H9 (cell line): ENCODE measurements at regions not wholly inside any gene's neighbourhood (a gene's known extent, or its start where the extent isn't known, plus 50 kb on each side); places are given as distances from the start of the nearest gene placed in this dataset.
A peak's percentile ranks its signal among the peaks of the same experiment; 100 is the strongest.

Experiments
- DNase-seq: peaks from one replicate; pipeline ENCODE4 v3.0.0-alpha.2; 2017
- H2AFZ ChIP-seq: one replicate; pipeline ENCODE4 v1.6.1; 2013; ENCODE audit warnings: mild to moderate bottlenecking, low read length, control low read depth, moderate library complexity
- H2AK5ac ChIP-seq: 2 replicates; pipeline ENCODE4 v1.6.1; 2013; ENCODE audit warnings: low read length, control low read depth, mixed read lengths; ENCODE audit not compliant: insufficient read length
- H2BK120ac ChIP-seq: one replicate; pipeline ENCODE4 v1.6.1; 2013; ENCODE audit warnings: low read depth, mild to moderate bottlenecking, low read length, control low read depth, inconsistent platforms; ENCODE audit not compliant: poor library complexity, severe bottlenecking
- H2BK12ac ChIP-seq: 2 replicates; pipeline ENCODE4 v1.6.1; 2013; ENCODE audit warnings: low read length, control low read depth, mixed read lengths, low read depth; ENCODE audit not compliant: insufficient read length
- H2BK15ac ChIP-seq: 2 replicates; pipeline ENCODE4 v1.6.1; 2013; ENCODE audit warnings: low read depth, low read length, control low read depth
- H2BK20ac ChIP-seq: one replicate; pipeline ENCODE4 v1.6.1; 2013; ENCODE audit warnings: low read depth, mild to moderate bottlenecking, low read length, control low read depth, inconsistent platforms; ENCODE audit not compliant: poor library complexity, severe bottlenecking
- H2BK5ac ChIP-seq: 2 replicates; pipeline ENCODE4 v1.6.1; 2013; ENCODE audit warnings: low read length, control low read depth, mixed read lengths; ENCODE audit not compliant: insufficient read length
- H3K14ac ChIP-seq: 2 replicates; pipeline ENCODE4 v1.6.1; 2013; ENCODE audit warnings: low read length, control low read depth; ENCODE audit not compliant: insufficient read depth
- H3K18ac ChIP-seq: 2 replicates; pipeline ENCODE4 v1.6.1; 2013; ENCODE audit warnings: low read depth, mild to moderate bottlenecking, mixed read lengths, low read length, control low read depth; ENCODE audit not compliant: insufficient read length
- H3K23ac ChIP-seq: 2 replicates; pipeline ENCODE4 v1.6.1; 2013; ENCODE audit warnings: low read length, control low read depth, mixed read lengths, low read depth; ENCODE audit not compliant: insufficient read length
- H3K23me2 ChIP-seq: 2 replicates; pipeline ENCODE4 v1.6.1; 2013; ENCODE audit warnings: low read depth, mild to moderate bottlenecking, mixed read lengths, low read length, control low read depth; ENCODE audit not compliant: insufficient read length, poor library complexity, severe bottlenecking
- H3K27ac ChIP-seq: 2 replicates; pipeline ENCODE4 v1.5.1; 2013; ENCODE audit warnings: low read length, control low read depth, mixed read lengths, low read depth; ENCODE audit not compliant: insufficient read length
- H3K27me3 ChIP-seq: 2 replicates; pipeline ENCODE4 v1.6.1; 2013; ENCODE audit warnings: low read length, control low read depth, inconsistent platforms; ENCODE audit not compliant: insufficient read depth
- H3K4ac ChIP-seq: 2 replicates; pipeline ENCODE4 v1.6.1; 2013; ENCODE audit warnings: low read depth, mild to moderate bottlenecking, control low read depth, inconsistent platforms, low read length, moderate library complexity
- H3K4me1 ChIP-seq: 2 replicates; pipeline ENCODE4 v1.6.1; 2013; ENCODE audit warnings: low read length, control low read depth, inconsistent platforms; ENCODE audit not compliant: insufficient read depth
- H3K4me2 ChIP-seq: 2 replicates; pipeline ENCODE4 v1.6.1; 2013; ENCODE audit warnings: low read length, control low read depth, mixed read lengths; ENCODE audit not compliant: insufficient read length, insufficient read depth
- H3K56ac ChIP-seq: 2 replicates; pipeline ENCODE4 v1.6.1; 2013; ENCODE audit warnings: low read depth, mild to moderate bottlenecking, mixed read lengths, low read length, control low read depth; ENCODE audit not compliant: insufficient read length
- H3K79me1 ChIP-seq: 2 replicates; pipeline ENCODE4 v1.6.1; 2013; ENCODE audit warnings: low read depth, mild to moderate bottlenecking, moderate library complexity, low read length, control low read depth, inconsistent platforms; ENCODE audit not compliant: insufficient read depth, poor library complexity, severe bottlenecking
- H3K79me2 ChIP-seq: 2 replicates; pipeline ENCODE4 v1.6.1; 2013; ENCODE audit warnings: low read length, control low read depth, inconsistent platforms; ENCODE audit not compliant: insufficient read depth
- H3K9ac ChIP-seq: 2 replicates; pipeline ENCODE4 v1.6.1; 2013; ENCODE audit warnings: low read length, control low read depth, mixed read lengths; ENCODE audit not compliant: insufficient read length; ENCODE audit errors: extremely low read depth
- H3K9me3 ChIP-seq: one replicate; pipeline ENCODE4 v1.6.1; 2013; ENCODE audit warnings: low read depth, low read length, inconsistent platforms; ENCODE audit not compliant: control insufficient read depth
- H3T11ph ChIP-seq: one replicate; pipeline ENCODE4 v1.6.1; 2013; ENCODE audit warnings: mild to moderate bottlenecking, low read length, control low read depth, inconsistent platforms
- H4K20me1 ChIP-seq: one replicate; pipeline ENCODE4 v1.6.1; 2013; ENCODE audit not compliant: control insufficient read depth, insufficient read length, insufficient read depth
- H4K5ac ChIP-seq: 2 replicates; pipeline ENCODE4 v1.6.1; 2013; ENCODE audit warnings: low read depth, mild to moderate bottlenecking, mixed read lengths, low read length, control low read depth; ENCODE audit not compliant: insufficient read length
- H4K8ac ChIP-seq: replicated peaks from 2 replicates; pipeline ENCODE4 v1.6.1; 2013; ENCODE audit warnings: low read length, control low read depth, mixed read lengths, low read depth; ENCODE audit not compliant: insufficient read length
- H4K91ac ChIP-seq: 2 replicates; pipeline ENCODE4 v1.6.1; 2013; ENCODE audit warnings: low read depth, mild to moderate bottlenecking, moderate library complexity, mixed read lengths, low read length, control low read depth; ENCODE audit not compliant: insufficient read length
- H3K27ac Mint-ChIP-seq, 3 experiments: 2 replicates in 2 of 3; 3 replicates in 1 of 3; pipeline ENCODE4 v1.8.0; 2020 to 2021; ENCODE audit warnings: mixed read lengths in 3 of 3, mild to moderate bottlenecking in 1 of 3, moderate library complexity in 1 of 3
- H3K27me3 Mint-ChIP-seq: 2 replicates; pipeline ENCODE4 v1.8.0; 2021; ENCODE audit warnings: low read depth, mild to moderate bottlenecking, moderate library complexity, mixed read lengths
- H3K36me3 Mint-ChIP-seq, 3 experiments: 2 replicates in 2 of 3; 3 replicates in 1 of 3; pipeline ENCODE4 v1.8.0; 2020 to 2021; ENCODE audit warnings: low read depth in 3 of 3, mixed read lengths in 3 of 3; ENCODE audit not compliant: insufficient read depth in 1 of 3
- H3K4me1 Mint-ChIP-seq, 2 experiments: 2 replicates each; pipeline ENCODE4 v1.8.0; 2020; ENCODE audit warnings: mixed read lengths in 2 of 2
- H3K4me3 Mint-ChIP-seq, 2 experiments: 2 replicates in 1 of 2; 3 replicates in 1 of 2; pipeline ENCODE4 v1.8.0; 2020 to 2021; ENCODE audit warnings: mild to moderate bottlenecking in 2 of 2, mixed read lengths in 2 of 2, moderate library complexity in 1 of 2
- H3K9me3 Mint-ChIP-seq, 2 experiments: 2 replicates in 1 of 2; 3 replicates in 1 of 2; pipeline ENCODE4 v1.8.0; 2020; ENCODE audit warnings: mild to moderate bottlenecking in 2 of 2, mixed read lengths in 2 of 2, moderate library complexity in 1 of 2
- CTCF ChIP-seq: fragments of 200-600 bp; sonication (generic); conservative IDR thresholded peaks from 3 replicates; pipeline ENCODE4 v1.8.0; 2021; ENCODE audit warnings: antibody characterized with exemption, mild to moderate bottlenecking
- WGBS: extraction: QIAGEN DNeasy Blood & Tissue Kit; methylation state at CpG from one replicate; pipeline ENCODE4 v1.1.7; 2013; ENCODE audit warnings: missing lambda C conversion rate, low lambda C conversion rate, mixed read lengths; ENCODE audit not compliant: insufficient read length; ENCODE audit errors: extremely low coverage; 5-methylcytosine and 5-hydroxymethylcytosine counted together

GRCh38 chr15:91482799-91483198, 370.7 kb upstream of the SLCO3A1 start:
- no peaks in the 10 kb centered on the region for H3K23me2 ChIP-seq
- Mint-ChIP-seq H3K36me3 (peaks cover 0 to 5% (median 0%) of the 10 kb centered on the region in 3 experiments; a peak in 2 of 7 replicates), H3K4me1 (peaks cover 13 to 14% of the 10 kb centered on the region in 2 experiments), H3K4me3 (no peak overlapping the region), H3K9me3 (peaks cover 0 to 3% of the 10 kb centered on the region in 2 experiments; a peak in 1 of 5 replicates), H3K27me3 (no peaks in the 10 kb centered on the region; the same call in none of the 2 replicates), H3K27ac (peak overlapping the region in 1 of 3 experiments; percentile 81; a peak in 1 of 7 replicates)
- H3K14ac ChIP-seq = no peak overlapping the region
- no peak overlapping the region for H4K91ac ChIP-seq
- no peak overlapping the region for H2BK120ac ChIP-seq
- TF ChIP-seq CTCF = no peak
- no peaks in the 10 kb centered on the region for H3K27me3 ChIP-seq
- H3K4ac ChIP-seq = no peak overlapping the region
- no peak overlapping the region for H3T11ph ChIP-seq
- no peak overlapping the region for H2BK12ac ChIP-seq
- DNase-seq = no peak
- no peaks in the 10 kb centered on the region for H3K9me3 ChIP-seq
- no peak overlapping the region for H4K5ac ChIP-seq
- no peak overlapping the region for H3K56ac ChIP-seq
- H2BK20ac ChIP-seq = no peak overlapping the region
- no peak overlapping the region for H3K18ac ChIP-seq
- no peak overlapping the region for H2AK5ac ChIP-seq
- H3K79me1 ChIP-seq = no peaks in the 10 kb centered on the region
- no peak overlapping the region for H2BK5ac ChIP-seq
- no peak overlapping the region for H4K8ac ChIP-seq
- H3K9ac ChIP-seq = no peak overlapping the region
- H2AFZ ChIP-seq = no peak overlapping the region
- WGBS = no CpG with 5 or more reads among the region's 1 CpG
- H3K27ac ChIP-seq = no peak overlapping the region
- no peak overlapping the region for H3K23ac ChIP-seq
- no peaks in the 10 kb centered on the region for H3K4me1 ChIP-seq
- no peaks in the 10 kb centered on the region for H3K79me2 ChIP-seq
- no peak overlapping the region for H3K4me2 ChIP-seq
- H2BK15ac ChIP-seq = no peak overlapping the region
- no peaks in the 10 kb centered on the region for H4K20me1 ChIP-seq
